ENCODE measurements at regions not wholly inside any gene's neighbourhood (a gene's known extent, or its start where the extent isn't known, plus 50 kb on each side); places are given as distances from the start of the nearest gene placed in this dataset.

- Histone ChIP-seq H3K27ac (no peak overlapping the region), H3K27me3 (peaks cover 12% of the 10 kb centered on the region), H3K36me3 (no peaks in the 10 kb centered on the region), H3K4me3 (no peak overlapping the region), H3K4me1 (no peaks in the 10 kb centered on the region), H3K9me3 (peaks cover 13% of the 10 kb centered on the region)
- TF ChIP-seq POLR2A (IDR thresholded peaks at IDR 0.05) (no peak), CTCF (IDR thresholded peaks at IDR 0.05) (no peak), POLR2AphosphoS5 (IDR thresholded peaks at IDR 0.05) (no peak), EP300 (IDR thresholded peaks at IDR 0.05) (no peak)
- DNase-seq (ENCODE audit: low spot score in 2 of 2), result no peak
- WGBS, result 25% methylated on average over 1 of the region's 1 CpG
Observed at GRCh38 chr7:68604541-68604940, 993.7 kb upstream of the AUTS2 start.

GRCh38 chr7:68610701-68611100, 987.6 kb upstream of the AUTS2 start:
- no peaks in the 10 kb centered on the region for H3K4me1 ChIP-seq
- no peak for DNase-seq (ENCODE audit: low spot score in 2 of 2)
- H3K27ac ChIP-seq, result no peak overlapping the region
- TF ChIP-seq EP300 (IDR thresholded peaks at IDR 0.05) (no peak), POLR2AphosphoS5 (IDR thresholded peaks at IDR 0.05) (no peak), CTCF (IDR thresholded peaks at IDR 0.05) (no peak), POLR2A (IDR thresholded peaks at IDR 0.05) (no peak)
- H3K27me3 ChIP-seq, result peaks cover 12% of the 10 kb centered on the region
- no peaks in the 10 kb centered on the region for H3K36me3 ChIP-seq
- no peak overlapping the region for H3K4me3 ChIP-seq
- 100% methylated on average over 1 of the region's 1 CpG for WGBS
- peaks cover 13% of the 10 kb centered on the region for H3K9me3 ChIP-seq

GRCh38 chr7:68613405-68613804, 984.9 kb upstream of the AUTS2 start:
- Histone ChIP-seq H3K36me3 (no peaks in the 10 kb centered on the region), H3K27ac (no peak overlapping the region), H3K4me3 (no peak overlapping the region), H3K27me3 (peaks cover 12% of the 10 kb centered on the region), H3K9me3 (peaks cover 4% of the 10 kb centered on the region), H3K4me1 (no peaks in the 10 kb centered on the region)
- no peak for DNase-seq (ENCODE audit: low spot score in 2 of 2)
- 43% methylated on average over 6 of the region's 6 CpGs for WGBS
- TF ChIP-seq POLR2AphosphoS5 (IDR thresholded peaks at IDR 0.05) (no peak), EP300 (IDR thresholded peaks at IDR 0.05) (no peak), POLR2A (IDR thresholded peaks at IDR 0.05) (no peak), CTCF (IDR thresholded peaks at IDR 0.05) (no peak)

- peaks cover under 1% of the 10 kb centered on the region for H3K9me3 ChIP-seq
- H3K4me1 ChIP-seq, result no peaks in the 10 kb centered on the region
- DNase-seq (ENCODE audit: low spot score in 2 of 2), result no peak
- TF ChIP-seq POLR2AphosphoS5 (IDR thresholded peaks at IDR 0.05) (no peak), POLR2A (IDR thresholded peaks at IDR 0.05) (no peak), CTCF (IDR thresholded peaks at IDR 0.05) (no peak), EP300 (IDR thresholded peaks at IDR 0.05) (no peak)
- H3K4me3 ChIP-seq, result no peak overlapping the region
- no peak overlapping the region for H3K27ac ChIP-seq
- 14% methylated on average over 4 of the region's 4 CpGs for WGBS
- H3K36me3 ChIP-seq, result no peaks in the 10 kb centered on the region
- H3K27me3 ChIP-seq, result peaks cover 12% of the 10 kb centered on the region
Observed at GRCh38 chr7:68613897-68614296, 984.4 kb upstream of the AUTS2 start.

- Histone ChIP-seq H3K27ac (no peak overlapping the region), H3K4me3 (no peak overlapping the region), H3K36me3 (no peaks in the 10 kb centered on the region), H3K27me3 (peaks cover 7% of the 10 kb centered on the region), H3K9me3 (no peaks in the 10 kb centered on the region), H3K4me1 (no peaks in the 10 kb centered on the region)
- DNase-seq (ENCODE audit: low spot score in 2 of 2), result no peak
- TF ChIP-seq EP300 (IDR thresholded peaks at IDR 0.05), result no peak
- no peak for TF ChIP-seq CTCF (IDR thresholded peaks at IDR 0.05)
- TF ChIP-seq POLR2AphosphoS5 (IDR thresholded peaks at IDR 0.05), result no peak
- no peak for TF ChIP-seq POLR2A (IDR thresholded peaks at IDR 0.05)
- 45% methylated on average over 3 of the region's 3 CpGs for WGBS
Observed at GRCh38 chr7:68619526-68619925, 978.7 kb upstream of the AUTS2 start.
